SU-DHL-6 (cell line): ENCODE measurements at regions not wholly inside any gene's neighbourhood (a gene's known extent, or its start where the extent isn't known, plus 50 kb on each side); places are given as distances from the start of the nearest gene placed in this dataset.

Source experiments
- H2AFZ ChIP-seq: fragments of 200-600 bp; sonication (generic); 2 replicates; pipeline ENCODE4 v1.6.1; 2014; ENCODE audit warnings: low read depth, mild to moderate bottlenecking, moderate library complexity, mixed read lengths, antibody characterized with exemption, low read length; ENCODE audit not compliant: severe bottlenecking
- H3F3A ChIP-seq: fragments of 200-600 bp; shearing (Covaris generic); 2 replicates; pipeline ENCODE4 v1.6.0; 2016; ENCODE audit warnings: antibody characterized with exemption, mild to moderate bottlenecking; ENCODE audit not compliant: insufficient read depth
- H3K27ac ChIP-seq: fragments of 200-600 bp; sonication (generic); 2 replicates; pipeline ENCODE4 v1.5.1; 2016; ENCODE audit warnings: low read depth, mild to moderate bottlenecking, low read length, moderate library complexity, mixed read lengths
- H3K27me3 ChIP-seq: fragments of 200-600 bp; sonication (generic), shearing (Covaris generic); 2 replicates; pipeline ENCODE4 v1.6.0; 2014; ENCODE audit warnings: mild to moderate bottlenecking, low read length
- H3K36me3 ChIP-seq: fragments of 200-600 bp; sonication (generic); 2 replicates; pipeline ENCODE4 v1.6.1; 2014; ENCODE audit warnings: mild to moderate bottlenecking, low read length, mixed read lengths
- H3K4me2 ChIP-seq: fragments of 300-600, 200-600 bp; shearing (Covaris generic), sonication (generic); 2 replicates; pipeline ENCODE4 v1.6.0; 2014; ENCODE audit warnings: low read length, low read depth, mild to moderate bottlenecking; ENCODE audit not compliant: poor library complexity, severe bottlenecking
- H3K4me3 ChIP-seq: fragments of 200-600 bp; sonication (generic); 2 replicates; pipeline ENCODE4 v1.5.1; 2014; ENCODE audit warnings: antibody characterized with exemption, low read length, mild to moderate bottlenecking, mixed read lengths; ENCODE audit not compliant: insufficient read depth, poor library complexity, severe bottlenecking
- H3K79me2 ChIP-seq: fragments of 200-600 bp; sonication (generic); 2 replicates; pipeline ENCODE4 v1.6.1; 2014; ENCODE audit warnings: mild to moderate bottlenecking, low read length, moderate library complexity; ENCODE audit not compliant: insufficient read depth
- H3K9ac ChIP-seq: fragments of 200-600 bp; sonication (generic); 2 replicates; pipeline ENCODE4 v1.7.0; 2014; ENCODE audit warnings: mild to moderate bottlenecking, low read length
- H3K9me2 ChIP-seq: fragments of 200-600 bp; sonication (generic); replicated peaks from 2 replicates; pipeline ENCODE4 v1.6.1; 2014; ENCODE audit warnings: low read length; ENCODE audit not compliant: insufficient read depth
- H3K9me3 ChIP-seq: fragments of 200-600 bp; sonication (generic); 2 replicates; pipeline ENCODE4 v1.6.1; 2014; ENCODE audit warnings: low read length, mixed read lengths; ENCODE audit not compliant: insufficient read depth
- H4K20me1 ChIP-seq: fragments of 200-600 bp; sonication (generic); 2 replicates; pipeline ENCODE4 v1.6.1; 2014; ENCODE audit warnings: low read depth, mild to moderate bottlenecking, antibody characterized with exemption, low read length, moderate library complexity, mixed read lengths
- EZH2phosphoT487 ChIP-seq: fragments of 200-600 bp; sonication (generic), shearing (Covaris generic); conservative IDR thresholded peaks from 2 replicates; pipeline ENCODE4 v1.6.1; 2018; ENCODE audit warnings: mild to moderate bottlenecking, antibody characterized with exemption, low read length, moderate library complexity, mixed read lengths
- TF ChIP-seq, protein P1 (sequence below): fragments of 200-600 bp; sonication (generic); IDR thresholded peaks from one replicate; pipeline ENCODE4 v1.5.1; 2017; ENCODE audit warnings: antibody characterized with exemption, mild to moderate bottlenecking, low read length, moderate library complexity; ENCODE audit not compliant: insufficient read depth, poor library complexity, severe bottlenecking

DNA sequence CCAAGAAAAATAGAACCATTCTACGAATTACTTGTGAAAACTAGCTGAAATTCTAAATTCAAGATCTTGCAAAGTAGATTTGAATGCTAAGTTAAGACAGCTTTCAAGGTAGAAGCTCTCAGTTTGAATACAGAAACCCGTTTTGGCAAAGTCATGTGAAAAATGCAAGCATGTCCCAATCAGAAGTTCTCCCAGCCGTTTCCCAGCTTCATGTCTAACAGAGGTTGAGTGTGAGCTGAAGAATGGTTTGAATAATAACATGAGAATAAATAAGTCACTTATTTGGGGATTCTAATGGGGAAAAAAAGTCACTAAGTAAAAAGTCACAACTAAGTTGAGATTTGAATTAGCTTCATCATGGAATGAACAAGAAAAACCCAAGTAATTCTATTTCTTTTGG, 152.5 kb upstream of the MAP3K1 start:
- no peak overlapping the region for H2AFZ ChIP-seq
- no peaks in the 10 kb centered on the region for H4K20me1 ChIP-seq
- no peaks in the 10 kb centered on the region for H3K9me2 ChIP-seq
- H3K4me2 ChIP-seq = no peak overlapping the region
- no peaks in the 10 kb centered on the region for H3K36me3 ChIP-seq
- no peaks in the 10 kb centered on the region for H3K79me2 ChIP-seq
- no peak overlapping the region for H3K9ac ChIP-seq
- H3K27ac ChIP-seq = no peak overlapping the region
- H3K4me3 ChIP-seq = no peak overlapping the region
- TF ChIP-seq, protein P1, sequence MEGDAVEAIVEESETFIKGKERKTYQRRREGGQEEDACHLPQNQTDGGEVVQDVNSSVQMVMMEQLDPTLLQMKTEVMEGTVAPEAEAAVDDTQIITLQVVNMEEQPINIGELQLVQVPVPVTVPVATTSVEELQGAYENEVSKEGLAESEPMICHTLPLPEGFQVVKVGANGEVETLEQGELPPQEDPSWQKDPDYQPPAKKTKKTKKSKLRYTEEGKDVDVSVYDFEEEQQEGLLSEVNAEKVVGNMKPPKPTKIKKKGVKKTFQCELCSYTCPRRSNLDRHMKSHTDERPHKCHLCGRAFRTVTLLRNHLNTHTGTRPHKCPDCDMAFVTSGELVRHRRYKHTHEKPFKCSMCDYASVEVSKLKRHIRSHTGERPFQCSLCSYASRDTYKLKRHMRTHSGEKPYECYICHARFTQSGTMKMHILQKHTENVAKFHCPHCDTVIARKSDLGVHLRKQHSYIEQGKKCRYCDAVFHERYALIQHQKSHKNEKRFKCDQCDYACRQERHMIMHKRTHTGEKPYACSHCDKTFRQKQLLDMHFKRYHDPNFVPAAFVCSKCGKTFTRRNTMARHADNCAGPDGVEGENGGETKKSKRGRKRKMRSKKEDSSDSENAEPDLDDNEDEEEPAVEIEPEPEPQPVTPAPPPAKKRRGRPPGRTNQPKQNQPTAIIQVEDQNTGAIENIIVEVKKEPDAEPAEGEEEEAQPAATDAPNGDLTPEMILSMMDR = no peak
- TF ChIP-seq EZH2phosphoT487 = no peak
- H3K27me3 ChIP-seq = no peaks in the 10 kb centered on the region
- no peaks in the 10 kb centered on the region for H3F3A ChIP-seq
- H3K9me3 ChIP-seq = no peaks in the 10 kb centered on the region

DNA sequence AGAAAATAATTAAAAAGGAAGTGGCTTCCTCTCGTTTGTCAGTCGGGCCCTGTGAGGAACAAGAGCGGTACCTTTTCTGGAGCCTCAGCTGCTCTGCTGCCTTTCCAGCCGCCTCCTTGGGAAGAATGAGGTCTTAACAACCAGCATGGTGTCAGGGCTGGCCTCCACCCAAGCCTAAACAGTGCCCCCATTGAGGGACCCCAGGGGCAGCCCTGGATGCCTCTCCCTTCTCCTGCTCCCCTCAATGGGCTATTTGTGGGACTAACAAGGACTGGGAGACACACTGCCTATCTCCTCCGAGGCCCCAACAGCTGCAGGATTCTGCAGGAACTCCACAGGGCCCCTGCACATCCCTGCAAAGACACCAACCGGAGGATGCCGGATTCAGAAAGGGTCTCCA, 155.4 kb upstream of the MAP3K1 start:
- H3K9me2 ChIP-seq = no peaks in the 10 kb centered on the region
- no peak overlapping the region for H3K9ac ChIP-seq
- no peak overlapping the region for H2AFZ ChIP-seq
- no peak for TF ChIP-seq EZH2phosphoT487
- TF ChIP-seq, protein P1 = no peak
- no peak overlapping the region for H3K27ac ChIP-seq
- H3K79me2 ChIP-seq = no peaks in the 10 kb centered on the region
- H3K36me3 ChIP-seq = no peaks in the 10 kb centered on the region
- H3K4me3 ChIP-seq = no peak overlapping the region
- H3K9me3 ChIP-seq = no peaks in the 10 kb centered on the region
- no peak overlapping the region for H3K4me2 ChIP-seq
- no peaks in the 10 kb centered on the region for H3F3A ChIP-seq
- no peaks in the 10 kb centered on the region for H4K20me1 ChIP-seq
- no peaks in the 10 kb centered on the region for H3K27me3 ChIP-seq

DNA sequence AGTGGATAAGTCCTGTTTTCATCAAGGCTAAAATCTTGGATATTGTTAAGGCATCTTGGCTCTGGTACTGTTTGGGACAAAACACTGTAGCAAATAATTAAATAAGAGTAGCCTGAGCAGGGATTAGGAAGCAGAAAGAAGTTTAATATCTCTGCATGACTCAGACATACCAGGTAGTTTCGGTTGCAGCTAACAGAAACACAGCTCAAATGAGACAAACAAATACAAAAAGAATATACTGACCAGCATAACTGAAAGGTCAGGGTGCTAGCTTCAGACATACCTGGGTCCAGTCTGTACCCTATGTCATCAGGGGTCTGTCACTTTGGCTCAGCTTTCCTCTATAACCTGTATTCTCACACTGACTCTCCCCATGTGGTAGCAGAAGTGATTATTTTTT, 156.4 kb upstream of the MAP3K1 start:
- Histone ChIP-seq H3K79me2 (no peaks in the 10 kb centered on the region), H3K27ac (no peak overlapping the region), H4K20me1 (no peaks in the 10 kb centered on the region), H3K4me2 (no peak overlapping the region), H3K36me3 (no peaks in the 10 kb centered on the region), H2AFZ (no peak overlapping the region), H3K9me2 (no peaks in the 10 kb centered on the region), H3F3A (no peaks in the 10 kb centered on the region), H3K4me3 (no peak overlapping the region), H3K9me3 (no peaks in the 10 kb centered on the region), H3K27me3 (no peaks in the 10 kb centered on the region), H3K9ac (no peak overlapping the region)
- TF ChIP-seq, protein P1 = no peak
- no peak for TF ChIP-seq EZH2phosphoT487
